ENCODE measurements at regions not wholly inside any gene's neighbourhood (a gene's known extent, or its start where the extent isn't known, plus 50 kb on each side); places are given as distances from the start of the nearest gene placed in this dataset.

- TF ChIP-seq, protein P1, sequence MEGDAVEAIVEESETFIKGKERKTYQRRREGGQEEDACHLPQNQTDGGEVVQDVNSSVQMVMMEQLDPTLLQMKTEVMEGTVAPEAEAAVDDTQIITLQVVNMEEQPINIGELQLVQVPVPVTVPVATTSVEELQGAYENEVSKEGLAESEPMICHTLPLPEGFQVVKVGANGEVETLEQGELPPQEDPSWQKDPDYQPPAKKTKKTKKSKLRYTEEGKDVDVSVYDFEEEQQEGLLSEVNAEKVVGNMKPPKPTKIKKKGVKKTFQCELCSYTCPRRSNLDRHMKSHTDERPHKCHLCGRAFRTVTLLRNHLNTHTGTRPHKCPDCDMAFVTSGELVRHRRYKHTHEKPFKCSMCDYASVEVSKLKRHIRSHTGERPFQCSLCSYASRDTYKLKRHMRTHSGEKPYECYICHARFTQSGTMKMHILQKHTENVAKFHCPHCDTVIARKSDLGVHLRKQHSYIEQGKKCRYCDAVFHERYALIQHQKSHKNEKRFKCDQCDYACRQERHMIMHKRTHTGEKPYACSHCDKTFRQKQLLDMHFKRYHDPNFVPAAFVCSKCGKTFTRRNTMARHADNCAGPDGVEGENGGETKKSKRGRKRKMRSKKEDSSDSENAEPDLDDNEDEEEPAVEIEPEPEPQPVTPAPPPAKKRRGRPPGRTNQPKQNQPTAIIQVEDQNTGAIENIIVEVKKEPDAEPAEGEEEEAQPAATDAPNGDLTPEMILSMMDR (IDR thresholded peaks at IDR 0.05) = no peak
- no peak for TF ChIP-seq POLR2A (IDR thresholded peaks at IDR 0.05)
These were observed 807.4 kb downstream of the TNS3 start for GRCh38 chr7:46774515-46774914.

Measured in adrenal gland (tissue), 5 donors.